Naive thymus-derived CD8-positive, alpha-beta T cell (primary cell): ENCODE measurements at regions not wholly inside any gene's neighbourhood (a gene's known extent, or its start where the extent isn't known, plus 50 kb on each side); places are given as distances from the start of the nearest gene placed in this dataset.

Experiments used
- ATAC-seq, 2 donors: fragments of 150-1000 bp; cut with Tn5 transposase in 1 of 2; sonication (Bioruptor Pico), chemical (Tn5 transposase) in 1 of 2; 1 replicate in 1 of 2; 2 replicates in 1 of 2; pipeline ENCODE4 v1.10.0; 2021; ENCODE audit warnings: mild to moderate bottlenecking in 2 of 2, moderate library complexity in 2 of 2
- POLR2A ChIA-PET: fragments of 350-600 bp; sonication (Branson Sonifier 250); formaldehyde crosslinking; loops from one replicate; lab custom pipeline; 2021; ENCODE audit warnings: antibody characterized with exemption; lab: Charles Lee
- DNase-seq, 10 donors: peaks; one replicate each; pipeline versions ENCODE4 v3.0.0 to v3.0.0-alpha.2; 2020 to 2022
- H3K27ac Mint-ChIP-seq, 10 donors: one replicate each; pipeline ENCODE4 v1.8.0; 2020 to 2022; ENCODE audit warnings: mild to moderate bottlenecking in 10 of 10, mixed read lengths in 10 of 10, moderate library complexity in 4 of 10, inconsistent platforms in 1 of 10
- H3K27me3 Mint-ChIP-seq, 5 donors: one replicate each; pipeline ENCODE4 v1.8.0; 2021 to 2022; ENCODE audit warnings: mixed read lengths in 5 of 5
- H3K36me3 Mint-ChIP-seq, 3 donors: one replicate each; pipeline ENCODE4 v1.8.0; 2020 to 2022; ENCODE audit warnings: mixed read lengths in 3 of 3, mild to moderate bottlenecking in 2 of 3, inconsistent platforms in 1 of 3
- H3K4me1 Mint-ChIP-seq, 4 donors: one replicate each; pipeline ENCODE4 v1.8.0; 2021 to 2022; ENCODE audit warnings: mixed read lengths in 4 of 4
- H3K4me3 Mint-ChIP-seq, 10 donors: one replicate each; pipeline ENCODE4 v1.8.0; 2020 to 2022; ENCODE audit warnings: mild to moderate bottlenecking in 10 of 10, mixed read lengths in 10 of 10, moderate library complexity in 6 of 10, inconsistent platforms in 1 of 10
- H3K9me3 Mint-ChIP-seq, 9 donors: one replicate each; pipeline ENCODE4 v1.8.0; 2020 to 2022; ENCODE audit warnings: mixed read lengths in 9 of 9, mild to moderate bottlenecking in 3 of 9, inconsistent platforms in 1 of 9, moderate library complexity in 1 of 9

GRCh38 chr13:111917901-111918300, 149.0 kb upstream of the SOX1 start:
- H3K27me3 Mint-ChIP-seq: peaks cover 0 to 23% (median 9%) of the 10 kb centered on the region in 5 donors
- no peak overlapping the region for H3K4me3 Mint-ChIP-seq
- H3K9me3 Mint-ChIP-seq: peaks cover 0 to 18% (median 0%) of the 10 kb centered on the region in 9 donors
- peaks cover 0 to 2% (median under 1%) of the 10 kb centered on the region in 4 donors for H3K4me1 Mint-ChIP-seq
- DNase-seq (peak in 1 of 10 donors; percentile 47), ATAC-seq (no peak)
- H3K27ac Mint-ChIP-seq: no peak overlapping the region
- POLR2A ChIA-PET: no interaction called here
- H3K36me3 Mint-ChIP-seq: no peaks in the 10 kb centered on the region

- DNase-seq (no peak), ATAC-seq (no peak)
- peaks cover 0 to 23% (median 10%) of the 10 kb centered on the region in 5 donors for H3K27me3 Mint-ChIP-seq
- H3K36me3 Mint-ChIP-seq: no peaks in the 10 kb centered on the region
- peaks cover 0 to 2% (median under 1%) of the 10 kb centered on the region in 4 donors for H3K4me1 Mint-ChIP-seq
- peaks cover 0 to 15% (median 0%) of the 10 kb centered on the region in 9 donors for H3K9me3 Mint-ChIP-seq
- no peak overlapping the region for H3K27ac Mint-ChIP-seq
- no peak overlapping the region for H3K4me3 Mint-ChIP-seq
- POLR2A ChIA-PET: no interaction called here
Measured at GRCh38 chr13:111919286-111919685, 147.7 kb upstream of the SOX1 start.

GRCh38 chr13:111919849-111920248, 147.1 kb upstream of the SOX1 start:
- H3K9me3 Mint-ChIP-seq: peaks cover 0 to 15% (median 0%) of the 10 kb centered on the region in 9 donors
- H3K4me3 Mint-ChIP-seq: no peak overlapping the region
- POLR2A ChIA-PET: no interaction called here
- peaks cover 0 to 2% (median under 1%) of the 10 kb centered on the region in 4 donors for H3K4me1 Mint-ChIP-seq
- no peaks in the 10 kb centered on the region for H3K36me3 Mint-ChIP-seq
- no peak for ATAC-seq
- peaks cover 0 to 24% (median 10%) of the 10 kb centered on the region in 5 donors for H3K27me3 Mint-ChIP-seq
- H3K27ac Mint-ChIP-seq: no peak overlapping the region
- peak in 1 of 10 donors; percentile 22 for DNase-seq

GRCh38 chr13:111920306-111920931, 146.5 kb upstream of the SOX1 start:
- POLR2A ChIA-PET: no interaction called here
- Mint-ChIP-seq H3K9me3 (peaks cover 0 to 15% (median 0%) of the 10 kb centered on the region in 9 donors), H3K36me3 (no peaks in the 10 kb centered on the region), H3K4me1 (peaks cover 0 to 2% (median under 1%) of the 10 kb centered on the region in 4 donors), H3K27me3 (peaks cover 0 to 24% (median 10%) of the 10 kb centered on the region in 5 donors), H3K4me3 (no peak overlapping the region), H3K27ac (no peak overlapping the region)
- DNase-seq (peak in 1 of 10 donors; percentile 51), ATAC-seq (no peak)

GRCh38 chr13:111920932-111921705, 145.8 kb upstream of the SOX1 start:
- POLR2A ChIA-PET: no interaction called here
- no peak overlapping the region for H3K4me3 Mint-ChIP-seq
- H3K27ac Mint-ChIP-seq: no peak overlapping the region
- peaks cover 0 to 15% (median 0%) of the 10 kb centered on the region in 9 donors for H3K9me3 Mint-ChIP-seq
- ATAC-seq: no peak
- DNase-seq: peak in 1 of 10 donors; percentile 27
- peaks cover 0 to 2% (median under 1%) of the 10 kb centered on the region in 4 donors for H3K4me1 Mint-ChIP-seq
- H3K27me3 Mint-ChIP-seq: peaks cover 0 to 24% (median 10%) of the 10 kb centered on the region in 5 donors
- H3K36me3 Mint-ChIP-seq: no peaks in the 10 kb centered on the region

GRCh38 chr13:111922086-111922485, 144.9 kb upstream of the SOX1 start:
- DNase-seq: no peak
- no peaks in the 10 kb centered on the region for H3K36me3 Mint-ChIP-seq
- ATAC-seq: no peak
- POLR2A ChIA-PET: no interaction called here
- H3K4me1 Mint-ChIP-seq: peaks cover 0 to 2% (median under 1%) of the 10 kb centered on the region in 4 donors
- H3K27ac Mint-ChIP-seq: no peak overlapping the region
- no peak overlapping the region for H3K4me3 Mint-ChIP-seq
- peaks cover 0 to 21% (median 0%) of the 10 kb centered on the region in 9 donors for H3K9me3 Mint-ChIP-seq
- H3K27me3 Mint-ChIP-seq: peaks cover 0 to 31% (median 12%) of the 10 kb centered on the region in 5 donors

GRCh38 chr13:111923439-111923838, 143.5 kb upstream of the SOX1 start:
- no peak for ATAC-seq
- Mint-ChIP-seq H3K9me3 (peaks cover 0 to 16% (median 0%) of the 10 kb centered on the region in 9 donors), H3K4me3 (no peak overlapping the region), H3K36me3 (no peaks in the 10 kb centered on the region), H3K27ac (no peak overlapping the region), H3K27me3 (peaks cover 0 to 28% (median 8%) of the 10 kb centered on the region in 5 donors), H3K4me1 (peaks cover 0 to 2% (median under 1%) of the 10 kb centered on the region in 4 donors)
- POLR2A ChIA-PET: no interaction called here
- DNase-seq: no peak

- peak in 1 of 10 donors; percentile 28 for DNase-seq
- Mint-ChIP-seq H3K9me3 (peaks cover 0 to 16% (median 0%) of the 10 kb centered on the region in 9 donors), H3K4me1 (peaks cover 0 to 2% (median under 1%) of the 10 kb centered on the region in 4 donors), H3K27me3 (peaks cover 0 to 32% (median 8%) of the 10 kb centered on the region in 5 donors), H3K27ac (no peak overlapping the region), H3K4me3 (no peak overlapping the region), H3K36me3 (no peaks in the 10 kb centered on the region)
- POLR2A ChIA-PET: no interaction called here
- ATAC-seq: no peak
Measured at GRCh38 chr13:111923991-111924677, 142.8 kb upstream of the SOX1 start.

GRCh38 chr13:111924678-111925075, 142.3 kb upstream of the SOX1 start:
- peaks cover 0 to 16% (median 0%) of the 10 kb centered on the region in 9 donors for H3K9me3 Mint-ChIP-seq
- H3K4me1 Mint-ChIP-seq: peaks cover 0 to 2% (median under 1%) of the 10 kb centered on the region in 4 donors
- H3K4me3 Mint-ChIP-seq: no peak overlapping the region
- DNase-seq: peak in 1 of 10 donors; percentile 28
- H3K36me3 Mint-ChIP-seq: no peaks in the 10 kb centered on the region
- peaks cover 0 to 31% (median 5%) of the 10 kb centered on the region in 5 donors for H3K27me3 Mint-ChIP-seq
- H3K27ac Mint-ChIP-seq: no peak overlapping the region
- POLR2A ChIA-PET: no interaction called here
- ATAC-seq: no peak

GRCh38 chr13:111925146-111925875, 141.6 kb upstream of the SOX1 start:
- no peak overlapping the region for H3K4me3 Mint-ChIP-seq
- H3K36me3 Mint-ChIP-seq: no peaks in the 10 kb centered on the region
- POLR2A ChIA-PET: no interaction called here
- peaks cover 0 to 2% (median under 1%) of the 10 kb centered on the region in 4 donors for H3K4me1 Mint-ChIP-seq
- H3K27ac Mint-ChIP-seq: no peak overlapping the region
- H3K9me3 Mint-ChIP-seq: peaks cover 0 to 18% (median 0%) of the 10 kb centered on the region in 9 donors
- DNase-seq: peak in 1 of 10 donors; percentile 56
- peaks cover 0 to 28% (median 3%) of the 10 kb centered on the region in 5 donors for H3K27me3 Mint-ChIP-seq
- no peak for ATAC-seq

- H3K4me1 Mint-ChIP-seq: no peaks in the 10 kb centered on the region
- peaks cover 0 to under 1% (median 0%) of the 10 kb centered on the region in 3 donors for H3K36me3 Mint-ChIP-seq
- peaks cover 0 to 19% (median under 1%) of the 10 kb centered on the region in 9 donors for H3K9me3 Mint-ChIP-seq
- H3K27me3 Mint-ChIP-seq: peaks cover 0 to 23% (median 3%) of the 10 kb centered on the region in 5 donors
- ATAC-seq (no peak), DNase-seq (peak in 1 of 10 donors; percentile 13)
- no peak overlapping the region for H3K27ac Mint-ChIP-seq
- H3K4me3 Mint-ChIP-seq: peak overlapping the region in 1 of 10 donors; percentile 26
- POLR2A ChIA-PET: no interaction called here
Measured at GRCh38 chr13:111926501-111927180, 140.3 kb upstream of the SOX1 start.
